ENCODE measurements at regions not wholly inside any gene's neighbourhood (a gene's known extent, or its start where the extent isn't known, plus 50 kb on each side); places are given as distances from the start of the nearest gene placed in this dataset.

DNA sequence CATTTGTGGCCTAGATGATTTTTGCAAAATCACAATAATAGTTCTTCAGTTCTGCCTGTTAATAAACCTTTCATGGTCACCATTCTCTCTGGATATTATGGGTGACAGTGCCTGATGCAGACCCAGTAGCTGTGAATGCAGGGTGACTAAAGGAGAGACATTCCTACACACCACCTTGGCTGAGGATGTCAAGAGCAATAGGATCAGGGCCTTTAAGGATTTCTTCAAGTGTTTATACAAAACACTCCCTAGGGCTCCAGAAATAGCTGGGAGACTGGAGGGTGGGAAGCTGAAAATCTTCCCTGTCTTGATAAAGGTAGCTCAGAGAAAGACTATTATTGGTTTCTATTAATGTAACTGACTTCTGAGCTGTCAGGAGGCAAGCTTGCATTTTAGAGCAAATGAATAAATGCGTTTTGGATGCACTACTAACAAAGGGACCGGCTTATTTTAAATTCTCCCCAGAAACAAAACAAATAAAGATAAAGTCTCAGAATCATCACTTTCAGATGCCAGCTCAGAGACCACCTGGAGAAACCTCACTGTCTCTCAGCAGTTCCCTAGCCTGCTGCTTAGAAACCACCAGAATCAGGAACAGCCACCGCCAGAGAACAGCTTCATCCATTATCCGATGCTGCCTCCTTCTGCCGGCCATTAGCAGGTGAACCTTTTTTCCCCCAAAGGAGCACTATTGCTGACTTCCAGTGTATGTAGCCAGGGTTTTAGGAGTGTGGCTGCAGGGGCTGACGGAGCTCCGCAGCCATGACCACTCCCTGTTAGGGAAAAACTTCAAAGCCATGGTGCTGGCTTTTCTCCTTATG lies 171.4 kb upstream of the DYNLRB2 start:
- Histone ChIP-seq H4K91ac (ENCODE audit: insufficient read length, low read depth, low read length) (no peak overlapping the region), H3K9me3 (ENCODE audit: control insufficient read depth, low read depth, low read length) (no peaks in the 10 kb centered on the region), H3K4me1 (ENCODE audit: insufficient read depth, low read length) (no peaks in the 10 kb centered on the region), H2BK5ac (ENCODE audit: insufficient read length, low read length) (no peak overlapping the region), H3K23me2 (ENCODE audit: insufficient read length, low read depth, low read length, poor library complexity, severe bottlenecking) (no peaks in the 10 kb centered on the region), H3K23ac (ENCODE audit: insufficient read length, low read depth, low read length) (no peak overlapping the region), H4K20me1 (ENCODE audit: control insufficient read depth, insufficient read depth, insufficient read length) (no peaks in the 10 kb centered on the region), H2BK15ac (ENCODE audit: low read depth, low read length) (no peak overlapping the region), H2AFZ (ENCODE audit: low read length) (no peak overlapping the region), H2BK20ac (ENCODE audit: low read depth, low read length, poor library complexity, severe bottlenecking) (no peak overlapping the region), H3K18ac (ENCODE audit: insufficient read length, low read depth, low read length) (no peak overlapping the region), H3K27me3 (ENCODE audit: insufficient read depth, low read length) (no peaks in the 10 kb centered on the region; the same call in 1 of the 2 replicates), H3K79me1 (ENCODE audit: insufficient read depth, low read depth, low read length, poor library complexity, severe bottlenecking) (no peaks in the 10 kb centered on the region), H3K4me2 (ENCODE audit: insufficient read depth, insufficient read length, low read length) (no peak overlapping the region), H2BK12ac (ENCODE audit: insufficient read length, low read depth, low read length) (no peak overlapping the region), H3K79me2 (ENCODE audit: insufficient read depth, low read length) (no peaks in the 10 kb centered on the region), H4K5ac (ENCODE audit: insufficient read length, low read depth, low read length) (no peak overlapping the region), H3K27ac (ENCODE audit: insufficient read length, low read depth, low read length) (no peak overlapping the region), H3K14ac (ENCODE audit: insufficient read depth, low read length) (no peak overlapping the region), H2BK120ac (ENCODE audit: low read depth, low read length, poor library complexity, severe bottlenecking) (no peak overlapping the region), H3K56ac (ENCODE audit: insufficient read length, low read depth, low read length) (no peak overlapping the region), H4K8ac (replicated peaks; ENCODE audit: insufficient read length, low read depth, low read length) (no peak overlapping the region), H3T11ph (ENCODE audit: low read length) (no peak overlapping the region), H3K9ac (ENCODE audit: extremely low read depth, insufficient read length, low read length) (no peak overlapping the region), H2AK5ac (ENCODE audit: insufficient read length, low read length) (no peak overlapping the region), H3K4ac (ENCODE audit: low read depth, low read length) (no peak overlapping the region)
- DNase-seq = peak; percentile 61
- H3K9me3 Mint-ChIP-seq = peaks cover 7% of the 10 kb centered on the region in 2 experiments; a peak in 4 of 5 replicates
- H3K4me1 Mint-ChIP-seq = peaks cover 7 to 8% of the 10 kb centered on the region in 2 experiments
- TF ChIP-seq CTCF (conservative IDR thresholded peaks at IDR 0.05) = peak; percentile 76
- 0 out of 7 replicates have a peak overlapping the region, but pooled peaks of 1 of the 3 experiments have one; percentile 7 for H3K27ac Mint-ChIP-seq
- peaks cover 3 to 7% (median 5%) of the 10 kb centered on the region in 3 experiments; a peak in 5 of 7 replicates for H3K36me3 Mint-ChIP-seq (ENCODE audit: insufficient read depth in 1 of 3, low read depth in 3 of 3)
- no CpG with 5 or more reads among the region's 7 CpGs for WGBS (ENCODE audit: extremely low coverage, insufficient read length, low lambda C conversion rate)
- no peak overlapping the region for H3K4me3 Mint-ChIP-seq
- H3K27me3 Mint-ChIP-seq (ENCODE audit: low read depth) = no peaks in the 10 kb centered on the region

Measured in H9 (cell line).